NAMALWA (cell line): ENCODE measurements at regions not wholly inside any gene's neighbourhood (a gene's known extent, or its start where the extent isn't known, plus 50 kb on each side); places are given as distances from the start of the nearest gene placed in this dataset.
"Not testable (repeated sequence)": the region's sequence is repeated elsewhere in the genome, so short reads cannot be mapped to it uniquely, and the experiment has no call there.

Experiments used
- DNase-seq: peaks from one replicate; pipeline ENCODE4 v3.0.0-alpha.2; 2015; ENCODE audit warnings: low spot score

- no peak for DNase-seq
Observed at GRCh38 chr13:80946008-80946802, 605.3 kb upstream of the SPRY2 start.

GRCh38 chr13:80945328-80945727, 604.4 kb upstream of the SPRY2 start:
- no peak for DNase-seq

DNA sequence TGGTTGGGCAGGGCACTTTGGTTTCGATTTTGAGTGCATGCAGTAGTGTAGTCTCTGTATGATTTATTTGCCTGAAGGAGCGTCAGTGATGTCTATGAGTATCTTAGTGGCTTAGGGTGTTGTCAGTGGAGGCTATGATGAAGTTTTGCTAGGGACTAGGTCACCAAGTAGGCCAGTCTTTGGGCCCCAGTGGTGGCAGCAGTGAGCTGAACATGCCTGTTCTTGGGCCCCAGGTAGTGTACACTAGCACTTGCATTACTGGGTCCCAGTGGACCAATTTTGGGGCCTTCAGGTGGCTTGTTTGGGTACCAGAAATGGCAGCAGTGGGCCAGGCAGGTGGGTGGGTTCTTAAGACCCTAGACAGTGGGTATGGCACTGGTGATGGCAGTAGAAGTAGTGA, 598.7 kb upstream of the SPRY2 start:
- no peak for DNase-seq

DNA sequence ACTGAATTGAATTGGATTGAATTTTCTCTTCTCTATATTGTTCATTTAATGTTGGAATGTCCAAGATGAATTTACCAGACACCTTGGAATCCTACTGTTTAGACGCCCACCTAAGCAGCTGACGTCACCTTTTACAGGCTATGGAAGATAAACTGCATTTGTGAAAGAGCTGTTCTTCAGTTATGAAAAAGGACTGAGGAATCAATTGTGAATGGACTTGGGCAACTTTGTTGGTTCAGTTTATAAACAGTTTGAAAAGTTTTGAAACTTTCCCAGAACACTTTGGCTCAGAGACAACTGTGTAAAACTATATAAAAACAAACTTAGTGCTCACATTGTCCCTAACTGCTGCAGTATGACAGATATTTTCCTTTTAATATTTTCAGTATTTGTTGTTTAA, 590.8 kb upstream of the SPRY2 start:
- no peak for DNase-seq

- no peak for DNase-seq
Observed at GRCh38 chr13:80931118-80931517, 590.2 kb upstream of the SPRY2 start.

DNA sequence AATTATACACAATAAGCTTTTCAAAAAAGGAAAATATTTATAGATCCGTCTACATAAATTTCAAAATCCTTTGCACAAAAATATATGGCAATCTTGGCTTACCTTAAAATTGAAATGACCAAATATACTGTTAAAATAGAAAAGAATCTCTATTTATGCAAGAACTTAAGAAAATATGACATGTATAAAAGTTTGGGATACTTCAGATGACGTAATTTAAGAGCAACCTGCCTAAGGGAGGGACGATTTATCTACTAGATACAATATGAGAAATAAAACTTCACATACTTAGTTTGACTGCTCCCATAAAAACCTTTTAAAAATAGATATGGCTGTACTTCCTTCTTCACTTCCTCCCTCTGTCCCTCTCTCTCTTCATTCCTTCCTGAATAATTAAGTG, 587.3 kb upstream of the SPRY2 start:
- no peak for DNase-seq

GRCh38 chr13:80926024-80926423, 585.1 kb upstream of the SPRY2 start:
- not testable (repeated sequence) for DNase-seq

DNA sequence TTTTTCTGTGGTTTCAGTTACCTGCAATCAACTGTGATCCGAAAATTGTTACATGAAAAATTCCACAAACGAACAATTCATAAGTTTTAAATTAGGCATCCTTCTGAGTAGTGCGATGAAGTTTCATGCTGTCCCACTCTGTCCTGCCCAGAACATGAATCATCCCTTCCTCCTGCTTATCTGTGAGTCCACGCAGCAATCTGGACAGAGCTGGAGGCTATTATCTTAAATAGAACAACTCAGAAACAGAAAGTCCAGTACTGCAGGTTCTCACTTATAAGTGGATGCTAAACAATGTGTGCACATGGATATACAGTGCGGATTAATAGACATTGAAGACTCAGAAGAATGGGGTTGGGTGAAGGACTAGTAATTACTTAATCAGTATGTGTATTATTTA, 583.7 kb upstream of the SPRY2 start:
- no peak for DNase-seq

DNA sequence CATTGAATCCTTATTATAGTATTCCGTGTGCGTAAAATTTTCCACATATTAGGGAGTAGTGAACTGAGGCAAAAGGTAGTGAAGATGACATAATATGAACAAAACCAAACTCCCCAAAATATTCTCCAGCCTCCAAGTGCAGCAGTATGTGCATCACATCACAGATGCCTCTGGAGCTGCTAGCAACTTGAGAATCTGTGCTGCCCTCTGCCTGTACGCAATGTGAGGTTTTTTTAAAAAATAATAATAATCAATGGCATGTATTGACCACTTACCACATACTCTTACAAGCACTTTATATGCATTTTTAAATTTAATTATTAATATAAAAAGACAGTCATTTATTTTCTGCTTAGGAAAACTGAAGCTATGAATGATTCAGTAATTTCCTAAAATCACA, 583.0 kb upstream of the SPRY2 start:
- no peak for DNase-seq

- DNase-seq = no peak
Observed at GRCh38 chr13:80921971-80922370, 581.0 kb upstream of the SPRY2 start.

- DNase-seq = no peak
Observed at GRCh38 chr13:80921541-80921940, 580.6 kb upstream of the SPRY2 start.

DNA sequence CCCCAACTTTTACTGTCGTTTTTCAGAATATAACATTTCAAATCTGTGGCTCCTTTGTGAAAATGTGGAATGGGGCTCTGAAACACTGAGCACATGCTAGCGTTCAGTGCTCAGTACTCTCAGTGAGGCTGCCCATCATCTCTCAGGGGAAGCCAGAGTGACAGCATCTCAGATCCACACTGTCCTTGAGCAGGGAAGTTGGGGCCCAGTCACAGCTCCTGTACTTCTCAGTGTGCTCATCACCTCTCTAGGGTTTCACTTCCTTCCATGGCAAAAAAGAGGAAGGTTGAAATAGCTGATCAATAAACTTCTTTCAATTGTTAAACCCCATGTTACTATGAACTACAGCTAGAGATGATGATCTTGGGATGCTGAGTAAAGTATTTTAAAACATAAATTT, 565.9 kb upstream of the SPRY2 start:
- no peak for DNase-seq

GRCh38 chr13:80904386-80904785, 563.5 kb upstream of the SPRY2 start:
- DNase-seq = no peak

DNA sequence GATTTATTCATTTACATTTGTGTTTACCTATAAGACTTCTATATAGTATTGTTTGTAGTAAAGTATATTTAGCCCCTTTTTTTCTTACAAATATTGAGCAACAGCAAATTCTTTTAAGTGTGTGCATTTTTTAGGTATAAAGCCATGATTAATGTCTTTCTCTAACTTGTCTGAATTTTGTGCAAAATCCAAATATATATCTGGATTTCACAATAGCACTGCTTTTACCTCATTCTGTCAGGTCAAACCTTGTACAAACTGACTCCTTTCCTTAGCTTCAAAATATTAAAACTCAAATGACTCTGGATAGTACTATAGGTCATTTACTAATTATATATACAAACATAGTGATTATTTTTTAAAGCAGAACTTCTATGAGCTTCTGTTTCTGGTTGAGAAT, 563.0 kb upstream of the SPRY2 start:
- no peak for DNase-seq

DNA sequence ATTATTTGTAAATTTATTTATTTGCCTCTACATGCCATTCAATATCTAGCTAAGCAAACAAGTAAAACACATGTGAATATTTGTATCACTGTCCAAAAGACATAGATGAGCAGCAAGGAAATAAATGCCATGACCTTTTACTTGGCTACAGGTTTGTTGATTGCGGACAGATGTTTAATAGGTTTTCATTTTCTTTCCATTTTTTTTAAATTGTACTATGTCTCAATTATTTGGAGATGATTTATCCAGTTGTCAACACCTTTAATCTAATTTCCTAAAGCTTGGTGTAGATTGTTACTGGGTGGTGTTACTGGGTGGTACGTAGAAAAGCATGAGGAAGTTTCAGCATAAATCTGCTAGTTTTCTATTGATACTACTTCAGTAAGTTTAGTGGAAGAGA, 560.6 kb upstream of the SPRY2 start:
- DNase-seq = no peak

DNA sequence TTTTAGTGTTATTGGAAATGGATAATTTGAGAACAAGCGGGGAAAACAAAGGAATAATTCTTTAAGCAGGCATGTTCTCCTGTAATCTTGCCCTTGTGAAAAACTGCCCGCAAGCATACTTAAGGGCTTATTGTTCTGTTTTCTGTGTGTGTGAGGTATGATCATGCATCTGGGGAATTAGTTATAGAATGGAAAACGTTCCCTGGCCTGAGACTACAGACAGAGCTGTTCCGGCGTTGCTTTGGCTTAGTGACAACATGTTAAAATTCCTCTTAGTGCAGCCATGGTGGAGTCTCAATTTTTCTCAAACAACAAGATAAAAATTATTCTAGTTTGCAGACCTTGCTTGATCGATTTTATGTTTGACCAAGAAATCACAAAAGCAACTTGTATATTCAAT, 560.2 kb upstream of the SPRY2 start:
- no peak for DNase-seq

DNA sequence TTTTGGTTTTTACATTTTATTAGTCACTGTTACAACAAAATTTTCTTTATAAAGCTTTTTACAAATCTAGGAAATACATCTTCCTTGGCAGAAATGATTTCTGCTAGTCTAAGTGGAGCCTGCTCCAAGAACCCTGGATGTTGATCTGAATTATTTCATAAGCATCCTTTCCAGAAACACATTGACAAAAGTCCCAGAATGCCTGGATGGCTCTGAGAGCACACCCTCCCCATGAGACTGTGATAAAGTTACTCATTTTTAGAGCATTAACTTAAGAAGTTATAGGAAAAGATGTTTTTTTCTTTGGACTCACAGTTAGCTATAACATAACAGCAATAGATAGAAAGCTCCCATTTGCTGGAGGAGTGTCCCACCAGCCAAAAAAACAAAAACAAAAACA, 559.6 kb upstream of the SPRY2 start:
- no peak for DNase-seq

DNA sequence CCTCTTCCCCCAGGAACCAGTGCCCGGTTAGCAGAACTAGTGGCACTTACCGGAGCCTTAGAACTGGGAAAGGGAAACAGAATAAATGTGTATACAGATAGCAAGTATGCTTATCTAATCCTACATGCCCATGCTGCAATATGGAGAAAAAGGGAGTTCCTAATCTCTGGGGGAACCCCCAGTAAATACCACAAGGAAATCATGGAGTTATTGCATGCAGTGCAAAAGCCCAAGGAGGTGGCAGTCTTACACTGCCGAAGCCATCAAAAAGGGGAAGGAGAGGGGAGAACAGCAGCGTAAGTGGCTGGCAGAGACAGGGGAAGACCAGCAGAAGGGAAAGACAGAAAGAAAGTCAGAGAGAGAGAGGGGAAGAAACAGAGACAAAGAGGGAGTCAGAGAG, 556.7 kb upstream of the SPRY2 start:
- DNase-seq = not testable (repeated sequence)

- no peak for DNase-seq
Observed at GRCh38 chr13:80894917-80895316, 554.0 kb upstream of the SPRY2 start.

DNA sequence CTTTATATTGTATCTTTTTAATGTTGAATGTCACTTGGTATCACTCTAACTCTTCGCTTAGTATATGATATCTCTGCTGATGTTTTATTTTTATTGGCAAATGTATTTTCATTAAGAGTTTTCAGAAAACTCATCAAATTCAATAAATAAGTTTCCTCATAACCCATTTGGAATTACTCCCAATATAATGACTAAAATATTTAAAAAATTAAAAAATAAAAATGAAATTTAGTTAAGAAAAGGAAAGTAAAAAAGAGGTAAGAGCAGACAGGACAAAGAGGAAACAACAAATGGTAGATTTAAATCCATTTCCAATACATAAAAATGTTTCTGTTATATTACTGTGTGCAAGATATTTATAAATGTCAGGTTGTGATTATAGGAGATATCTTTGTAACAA, 548.9 kb upstream of the SPRY2 start:
- DNase-seq = no peak

GRCh38 chr13:80888390-80888789, 547.5 kb upstream of the SPRY2 start:
- no peak for DNase-seq

DNA sequence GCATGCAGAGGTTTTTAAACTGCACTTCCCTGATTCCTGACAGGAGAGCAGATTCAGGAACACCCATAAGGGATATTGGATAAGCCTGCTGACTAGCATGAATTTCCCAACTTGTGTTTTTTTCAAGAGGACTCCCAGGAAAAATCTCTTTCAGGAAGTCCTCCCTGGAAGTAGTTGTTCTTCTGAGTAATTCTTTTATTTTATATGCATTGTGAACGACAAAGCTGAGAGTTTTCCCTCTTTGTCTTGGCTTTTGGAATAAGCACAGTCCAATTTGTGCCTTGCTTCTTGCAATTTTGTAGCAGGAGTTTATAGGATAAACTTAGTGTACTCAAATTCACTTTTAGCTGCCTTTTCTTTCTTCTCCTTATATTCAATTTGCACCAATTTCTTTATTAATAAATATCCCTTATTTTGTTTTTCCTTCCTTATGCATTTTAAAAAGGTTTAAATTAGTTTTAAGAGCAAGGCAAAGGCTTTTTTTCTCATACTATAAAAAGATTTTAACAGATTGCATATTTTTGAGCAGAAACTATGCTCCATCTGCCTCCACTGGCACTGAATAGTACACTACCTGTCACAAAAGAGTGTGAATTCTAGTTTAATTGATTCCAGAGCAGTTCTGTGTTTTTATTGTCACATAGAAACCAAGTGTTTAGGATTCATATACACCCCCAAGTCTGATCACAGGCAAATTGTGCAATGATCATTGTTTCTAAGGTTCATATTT, 543.3 kb upstream of the SPRY2 start:
- no peak for DNase-seq

GRCh38 chr13:80883545-80883944, 542.6 kb upstream of the SPRY2 start:
- DNase-seq = no peak

DNA sequence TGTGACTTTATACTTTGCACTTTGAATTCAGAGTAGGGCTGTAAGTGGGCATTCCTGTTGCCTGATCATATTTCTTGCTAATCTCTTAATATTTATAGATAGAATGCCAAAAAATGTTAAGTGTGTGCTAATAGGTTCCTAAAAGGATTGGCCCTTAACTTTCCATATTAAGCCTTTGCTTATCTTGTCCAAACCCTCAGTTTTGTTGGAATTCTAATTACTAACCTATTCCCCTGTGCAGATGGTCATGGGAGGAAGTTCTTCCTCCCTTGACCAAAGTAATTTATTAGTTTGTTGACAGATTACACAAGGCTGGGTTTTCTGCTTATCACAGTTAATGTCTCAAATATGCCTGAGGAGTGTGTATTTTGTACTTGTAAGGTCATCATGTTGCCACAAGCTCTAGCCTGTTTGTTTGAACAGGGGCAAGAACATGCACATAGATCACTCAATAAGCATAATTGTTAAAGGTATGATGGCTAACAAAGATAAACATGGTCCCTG, 541.1 kb upstream of the SPRY2 start:
- no peak for DNase-seq
